ENCODE measurements at regions not wholly inside any gene's neighbourhood (a gene's known extent, or its start where the extent isn't known, plus 50 kb on each side); places are given as distances from the start of the nearest gene placed in this dataset.

GRCh38 chr19:29393915-29394460, 131.8 kb upstream of the VSTM2B start:
- H3K36me3 ChIP-seq = no peaks in the 10 kb centered on the region
- H3K9me3 ChIP-seq = no peaks in the 10 kb centered on the region; the same call in 1 of the 2 replicates
- H3K4me1 ChIP-seq = peaks cover 10% of the 10 kb centered on the region
- H3K27me3 ChIP-seq = 0 out of 2 replicates have a peak, but pooled peaks cover 3% of the 10 kb centered on the region
- peak; percentile 20 for TF ChIP-seq CTCF (IDR thresholded peaks at IDR 0.05; ENCODE audit: low read depth, low read length)
- H3K4me3 ChIP-seq (ENCODE audit: low read depth, low read length) = no peak overlapping the region
- DNase-seq = peak; percentile 52

- peaks cover 10% of the 10 kb centered on the region for H3K4me1 ChIP-seq
- peak; percentile 58 for DNase-seq
- H3K4me3 ChIP-seq (ENCODE audit: low read depth, low read length) = no peak overlapping the region
- H3K36me3 ChIP-seq = no peaks in the 10 kb centered on the region
- no peaks in the 10 kb centered on the region; the same call in 1 of the 2 replicates for H3K9me3 ChIP-seq
- 0 out of 2 replicates have a peak, but pooled peaks cover 3% of the 10 kb centered on the region for H3K27me3 ChIP-seq
- no peak for TF ChIP-seq CTCF (IDR thresholded peaks at IDR 0.05; ENCODE audit: low read depth, low read length)
Measured at GRCh38 chr19:29395111-29395733, 130.6 kb upstream of the VSTM2B start.

- Histone ChIP-seq H3K4me1 (peaks cover 10% of the 10 kb centered on the region), H3K27me3 (0 out of 2 replicates have a peak, but pooled peaks cover 3% of the 10 kb centered on the region), H3K9me3 (no peaks in the 10 kb centered on the region; the same call in 1 of the 2 replicates), H3K4me3 (ENCODE audit: low read depth, low read length) (no peak overlapping the region), H3K36me3 (no peaks in the 10 kb centered on the region)
- DNase-seq = no peak
- no peak for TF ChIP-seq CTCF (IDR thresholded peaks at IDR 0.05; ENCODE audit: low read depth, low read length)
Measured at GRCh38 chr19:29395734-29396414, 129.9 kb upstream of the VSTM2B start.

- TF ChIP-seq CTCF (IDR thresholded peaks at IDR 0.05; ENCODE audit: low read depth, low read length) = no peak
- H3K9me3 ChIP-seq = no peaks in the 10 kb centered on the region
- no peak for DNase-seq
- peaks cover 10% of the 10 kb centered on the region for H3K4me1 ChIP-seq
- no peaks in the 10 kb centered on the region for H3K36me3 ChIP-seq
- no peak overlapping the region for H3K4me3 ChIP-seq (ENCODE audit: low read depth, low read length)
- 0 out of 2 replicates have a peak, but pooled peaks cover 3% of the 10 kb centered on the region for H3K27me3 ChIP-seq
Measured at GRCh38 chr19:29396925-29397324, 128.9 kb upstream of the VSTM2B start.

- H3K27me3 ChIP-seq = 0 out of 2 replicates have a peak, but pooled peaks cover 3% of the 10 kb centered on the region
- TF ChIP-seq CTCF (IDR thresholded peaks at IDR 0.05; ENCODE audit: low read depth, low read length) = no peak
- peaks cover 10% of the 10 kb centered on the region for H3K4me1 ChIP-seq
- H3K4me3 ChIP-seq (ENCODE audit: low read depth, low read length) = no peak overlapping the region
- H3K36me3 ChIP-seq = no peaks in the 10 kb centered on the region
- no peaks in the 10 kb centered on the region for H3K9me3 ChIP-seq
- no peak for DNase-seq
Measured at GRCh38 chr19:29397748-29398147, 128.0 kb upstream of the VSTM2B start.
